NCI-H510A (cell line): ENCODE measurements at regions not wholly inside any gene's neighbourhood (a gene's known extent, or its start where the extent isn't known, plus 50 kb on each side); places are given as distances from the start of the nearest gene placed in this dataset.
"Not testable (repeated sequence)": the region's sequence is repeated elsewhere in the genome, so short reads cannot be mapped to it uniquely, and the experiment has no call there.

Experiments used
- DNase-seq: peaks from one replicate; lab custom pipeline; 2025; lab: John Stamatoyannopoulos, UW

- DNase-seq, result no peak
Observed at GRCh38 chr3:162842549-162843216, 1346.1 kb downstream of the OTOL1 start.

GRCh38 chr3:162845918-162846317 lies 1349.3 kb downstream of the OTOL1 start:
- DNase-seq, result no peak

- no peak for DNase-seq
Observed at GRCh38 chr3:162847511-162847910, 1350.9 kb downstream of the OTOL1 start.

GRCh38 chr3:162863579-162863978 lies 1367.0 kb downstream of the OTOL1 start:
- DNase-seq, result no peak

- DNase-seq, result no peak
Observed at GRCh38 chr3:162865466-162865865, 1368.9 kb downstream of the OTOL1 start.

- no peak for DNase-seq
Observed at GRCh38 chr3:162879021-162879562, 1382.5 kb downstream of the OTOL1 start.

GRCh38 chr3:162884373-162884772 lies 1387.8 kb downstream of the OTOL1 start:
- no peak for DNase-seq

- DNase-seq, result no peak
Observed at GRCh38 chr3:162892921-162893793, 1396.5 kb downstream of the OTOL1 start.

GRCh38 chr3:162897291-162897690 lies 1400.7 kb downstream of the OTOL1 start:
- DNase-seq, result no peak

GRCh38 chr3:162932503-162932902 lies 1435.9 kb downstream of the OTOL1 start:
- no peak for DNase-seq

- no peak for DNase-seq
Observed at GRCh38 chr3:162933656-162934055, 1437.0 kb downstream of the OTOL1 start.

- DNase-seq, result no peak
Observed at GRCh38 chr3:162936706-162937105, 1440.1 kb downstream of the OTOL1 start.

- no peak for DNase-seq
Observed at GRCh38 chr3:162938083-162938482, 1441.5 kb downstream of the OTOL1 start.

GRCh38 chr3:162945626-162946025 lies 1449.0 kb downstream of the OTOL1 start:
- no peak for DNase-seq

- no peak for DNase-seq
Observed at GRCh38 chr3:162956711-162957110, 1460.1 kb downstream of the OTOL1 start.

- DNase-seq, result no peak
Observed at GRCh38 chr3:162960269-162960668, 1463.7 kb downstream of the OTOL1 start.

- DNase-seq, result no peak
Observed at GRCh38 chr3:162970292-162970691, 1473.7 kb downstream of the OTOL1 start.

- DNase-seq, result no peak
Observed at GRCh38 chr3:162971715-162972114, 1475.1 kb downstream of the OTOL1 start.

GRCh38 chr3:162973428-162973917 lies 1476.9 kb downstream of the OTOL1 start:
- DNase-seq, result no peak

GRCh38 chr3:162978136-162978535 lies 1481.5 kb downstream of the OTOL1 start:
- DNase-seq, result no peak

- no peak for DNase-seq
Observed at GRCh38 chr3:162984746-162985145, 1488.1 kb downstream of the OTOL1 start.

GRCh38 chr3:162987085-162987794 lies 1490.6 kb downstream of the OTOL1 start:
- DNase-seq, result not testable (repeated sequence)
